NCI-H2227 (cell line): ENCODE measurements at regions not wholly inside any gene's neighbourhood (a gene's known extent, or its start where the extent isn't known, plus 50 kb on each side); places are given as distances from the start of the nearest gene placed in this dataset.
A peak's percentile ranks its signal among the peaks of the same experiment; 100 is the strongest.
"Not testable (repeated sequence)": the region's sequence is repeated elsewhere in the genome, so short reads cannot be mapped to it uniquely, and the experiment has no call there.

ENCODE experiments used
- DNase-seq: peaks from one replicate; lab custom pipeline; 2025; ENCODE audit not compliant: unreplicated experiment; lab: John Stamatoyannopoulos, UW

GRCh38 chr17:21514567-21514966, 138.4 kb downstream of the KCNJ12 start:
- DNase-seq, result not testable (repeated sequence)

- no peak for DNase-seq
Observed at GRCh38 chr17:21517538-21518293, 141.6 kb downstream of the KCNJ12 start.

- DNase-seq, result no peak
Observed at GRCh38 chr17:21522755-21523336, 146.7 kb downstream of the KCNJ12 start.

- DNase-seq, result no peak
Observed at GRCh38 chr17:21523497-21524210, 147.5 kb downstream of the KCNJ12 start.

GRCh38 chr17:21524211-21524591, 148.0 kb downstream of the KCNJ12 start:
- peak; percentile 13 for DNase-seq

GRCh38 chr17:21525464-21526130, 149.4 kb downstream of the KCNJ12 start:
- DNase-seq, result no peak

- DNase-seq, result no peak
Observed at GRCh38 chr17:21528031-21528695, 152.0 kb downstream of the KCNJ12 start.

- DNase-seq, result no peak
Observed at GRCh38 chr17:21530311-21530710, 154.2 kb downstream of the KCNJ12 start.

GRCh38 chr17:21530841-21531240, 154.7 kb downstream of the KCNJ12 start:
- DNase-seq, result no peak

GRCh38 chr17:21532763-21533385, 156.7 kb downstream of the KCNJ12 start:
- no peak for DNase-seq

- no peak for DNase-seq
Observed at GRCh38 chr17:21535686-21536375, 156.5 kb upstream of the KCNJ18 start.

GRCh38 chr17:21537302-21537701, 155.0 kb upstream of the KCNJ18 start:
- no peak for DNase-seq

GRCh38 chr17:21538615-21539014, 153.7 kb upstream of the KCNJ18 start:
- DNase-seq, result no peak

- no peak for DNase-seq
Observed at GRCh38 chr17:21539146-21539545, 153.2 kb upstream of the KCNJ18 start.

GRCh38 chr17:21540502-21540901, 151.8 kb upstream of the KCNJ18 start:
- no peak for DNase-seq

- DNase-seq, result no peak
Observed at GRCh38 chr17:21542070-21542469, 150.3 kb upstream of the KCNJ18 start.

- DNase-seq, result no peak
Observed at GRCh38 chr17:21542991-21543390, 149.3 kb upstream of the KCNJ18 start.

GRCh38 chr17:21545064-21545463, 147.3 kb upstream of the KCNJ18 start:
- no peak for DNase-seq

GRCh38 chr17:21548236-21548635, 144.1 kb upstream of the KCNJ18 start:
- DNase-seq, result no peak

- DNase-seq, result no peak
Observed at GRCh38 chr17:21549107-21549687, 143.1 kb upstream of the KCNJ18 start.
